Endodermal cell (in vitro differentiated cells): ENCODE measurements at regions not wholly inside any gene's neighbourhood (a gene's known extent, or its start where the extent isn't known, plus 50 kb on each side); places are given as distances from the start of the nearest gene placed in this dataset.

Source experiments
- DNase-seq: peaks from one replicate; pipeline ENCODE4 v3.0.0-alpha.2; 2017
- H3K27ac ChIP-seq: 2 replicates; pipeline ENCODE4 v1.5.1; 2013; ENCODE audit warnings: mild to moderate bottlenecking, low read depth, low read length, moderate library complexity
- H3K27me3 ChIP-seq: 2 replicates; pipeline ENCODE4 v1.6.1; 2013; ENCODE audit warnings: mild to moderate bottlenecking, low read length, moderate library complexity; ENCODE audit not compliant: insufficient read depth, control insufficient read depth, poor library complexity, severe bottlenecking
- H3K36me3 ChIP-seq: 2 replicates; pipeline ENCODE4 v1.7.0; 2013; ENCODE audit warnings: mild to moderate bottlenecking, low read length, moderate library complexity; ENCODE audit not compliant: control insufficient read depth, insufficient read depth
- H3K4me1 ChIP-seq: one replicate; pipeline ENCODE4 v1.7.0; 2013; ENCODE audit warnings: low read length; ENCODE audit not compliant: control insufficient read depth, insufficient read depth
- H3K4me3 ChIP-seq: 2 replicates; pipeline ENCODE4 v1.5.1; 2013; ENCODE audit warnings: mild to moderate bottlenecking, low read length, moderate library complexity
- H3K9ac ChIP-seq: 2 replicates; pipeline ENCODE4 v1.6.1; 2013; ENCODE audit warnings: mild to moderate bottlenecking, low read length, moderate library complexity; ENCODE audit not compliant: poor library complexity, severe bottlenecking; ENCODE audit errors: extremely low read depth
- H3K9me3 ChIP-seq: 2 replicates; pipeline ENCODE4 v1.6.1; 2013; ENCODE audit warnings: mild to moderate bottlenecking, low read length, moderate library complexity; ENCODE audit not compliant: control insufficient read depth
- H3K27ac Mint-ChIP-seq: 2 replicates; pipeline ENCODE4 v1.8.0; 2020; ENCODE audit warnings: mixed read lengths
- H3K27me3 Mint-ChIP-seq: 2 replicates; pipeline ENCODE4 v1.8.0; 2021; ENCODE audit warnings: mild to moderate bottlenecking, mixed read lengths; ENCODE audit not compliant: insufficient read depth
- H3K36me3 Mint-ChIP-seq: 2 replicates; pipeline ENCODE4 v1.8.0; 2020; ENCODE audit warnings: low read depth, mixed read lengths
- H3K4me1 Mint-ChIP-seq: 2 replicates; pipeline ENCODE4 v1.8.0; 2020; ENCODE audit warnings: mixed read lengths
- H3K4me3 Mint-ChIP-seq: 2 replicates; pipeline ENCODE4 v1.8.0; 2020; ENCODE audit warnings: mild to moderate bottlenecking, moderate library complexity, mixed read lengths
- H3K9me3 Mint-ChIP-seq: 2 replicates; pipeline ENCODE4 v1.8.0; 2020; ENCODE audit warnings: mild to moderate bottlenecking, mixed read lengths
- WGBS, 2 experiments: methylation state at CpG; one replicate each; pipeline versions ENCODE4 v1.1.5 to v1.1.7; 2013; ENCODE audit warnings: missing lambda C conversion rate in 2 of 2, mixed read lengths in 1 of 2; ENCODE audit not compliant: insufficient coverage in 1 of 2, insufficient read length in 1 of 2; 5-methylcytosine and 5-hydroxymethylcytosine counted together
- TF ChIP-seq, protein P1 (sequence below): fragments of 200-600 bp; sonication (generic); conservative IDR thresholded peaks from 2 replicates; pipeline ENCODE4 v1.5.0; 2021; ENCODE audit warnings: antibody characterized with exemption, mild to moderate bottlenecking

GRCh38 chr14:27012641-27013040 is 414.8 kb upstream of the NOVA1 start:
- Histone ChIP-seq H3K4me1 (no peaks in the 10 kb centered on the region), H3K27ac (no peak overlapping the region), H3K9me3 (no peaks in the 10 kb centered on the region), H3K9ac (no peak overlapping the region), H3K36me3 (no peaks in the 10 kb centered on the region), H3K4me3 (no peak overlapping the region), H3K27me3 (no peaks in the 10 kb centered on the region)
- TF ChIP-seq, protein P1, sequence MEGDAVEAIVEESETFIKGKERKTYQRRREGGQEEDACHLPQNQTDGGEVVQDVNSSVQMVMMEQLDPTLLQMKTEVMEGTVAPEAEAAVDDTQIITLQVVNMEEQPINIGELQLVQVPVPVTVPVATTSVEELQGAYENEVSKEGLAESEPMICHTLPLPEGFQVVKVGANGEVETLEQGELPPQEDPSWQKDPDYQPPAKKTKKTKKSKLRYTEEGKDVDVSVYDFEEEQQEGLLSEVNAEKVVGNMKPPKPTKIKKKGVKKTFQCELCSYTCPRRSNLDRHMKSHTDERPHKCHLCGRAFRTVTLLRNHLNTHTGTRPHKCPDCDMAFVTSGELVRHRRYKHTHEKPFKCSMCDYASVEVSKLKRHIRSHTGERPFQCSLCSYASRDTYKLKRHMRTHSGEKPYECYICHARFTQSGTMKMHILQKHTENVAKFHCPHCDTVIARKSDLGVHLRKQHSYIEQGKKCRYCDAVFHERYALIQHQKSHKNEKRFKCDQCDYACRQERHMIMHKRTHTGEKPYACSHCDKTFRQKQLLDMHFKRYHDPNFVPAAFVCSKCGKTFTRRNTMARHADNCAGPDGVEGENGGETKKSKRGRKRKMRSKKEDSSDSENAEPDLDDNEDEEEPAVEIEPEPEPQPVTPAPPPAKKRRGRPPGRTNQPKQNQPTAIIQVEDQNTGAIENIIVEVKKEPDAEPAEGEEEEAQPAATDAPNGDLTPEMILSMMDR: no peak
- Mint-ChIP-seq H3K4me3 (no peak overlapping the region), H3K9me3 (peaks cover 2% of the 10 kb centered on the region), H3K4me1 (no peaks in the 10 kb centered on the region), H3K27me3 (no peaks in the 10 kb centered on the region), H3K27ac (no peak overlapping the region), H3K36me3 (no peaks in the 10 kb centered on the region)
- 92 to 97% methylated on average over 3 of the region's 3 CpGs for WGBS, 2 experiments
- no peak for DNase-seq

- Histone ChIP-seq H3K9me3 (no peaks in the 10 kb centered on the region), H3K27me3 (no peaks in the 10 kb centered on the region), H3K36me3 (no peaks in the 10 kb centered on the region), H3K9ac (no peak overlapping the region), H3K4me1 (no peaks in the 10 kb centered on the region), H3K27ac (no peak overlapping the region), H3K4me3 (no peak overlapping the region)
- Mint-ChIP-seq H3K36me3 (no peaks in the 10 kb centered on the region), H3K27me3 (no peaks in the 10 kb centered on the region), H3K27ac (no peak overlapping the region), H3K4me1 (no peaks in the 10 kb centered on the region), H3K9me3 (peaks cover 2% of the 10 kb centered on the region), H3K4me3 (no peak overlapping the region)
- no peak for DNase-seq
- TF ChIP-seq, protein P1: no peak
- 89% methylated on average over 3 to 4 of the region's 4 CpGs for WGBS, 2 experiments
Measured at GRCh38 chr14:27013678-27014077, 415.8 kb upstream of the NOVA1 start.

- no peaks in the 10 kb centered on the region for H3K36me3 Mint-ChIP-seq
- H3K4me3 Mint-ChIP-seq: no peak overlapping the region
- Histone ChIP-seq H3K9me3 (no peaks in the 10 kb centered on the region), H3K27me3 (no peaks in the 10 kb centered on the region), H3K27ac (no peak overlapping the region), H3K4me1 (no peaks in the 10 kb centered on the region), H3K4me3 (no peak overlapping the region), H3K36me3 (no peaks in the 10 kb centered on the region), H3K9ac (no peak overlapping the region)
- WGBS, 2 experiments: 97% methylated on average over 1 of the region's 1 CpG; no CpG with 5 or more reads in 1 of the 2 experiments
- no peaks in the 10 kb centered on the region for H3K27me3 Mint-ChIP-seq
- TF ChIP-seq, protein P1: no peak
- no peak for DNase-seq
- no peak overlapping the region for H3K27ac Mint-ChIP-seq
- H3K9me3 Mint-ChIP-seq: no peaks in the 10 kb centered on the region
- no peaks in the 10 kb centered on the region for H3K4me1 Mint-ChIP-seq
Measured at GRCh38 chr14:27015065-27015464, 417.2 kb upstream of the NOVA1 start.
